22Rv1 (cell line): ENCODE measurements at regions not wholly inside any gene's neighbourhood (a gene's known extent, or its start where the extent isn't known, plus 50 kb on each side); places are given as distances from the start of the nearest gene placed in this dataset.
A peak's percentile ranks its signal among the peaks of the same experiment; 100 is the strongest.

Source experiments
- H3K27ac ChIP-seq: fragments of 450-650 bp; 2 replicates; pipeline ENCODE4 v1.5.1; 2017
- CTCF ChIP-seq: fragments of 450-650 bp; IDR thresholded peaks from 2 replicates; pipeline ENCODE4 v1.5.1; 2017; ENCODE audit warnings: mild to moderate bottlenecking
- ZFX ChIP-seq: fragments of 450-650 bp; IDR thresholded peaks from 2 replicates; pipeline ENCODE4 v1.6.1; 2017; ENCODE audit warnings: antibody characterized with exemption, borderline replicate concordance

- H3K27ac ChIP-seq, result no peak overlapping the region
- TF ChIP-seq ZFX (no peak), CTCF (no peak)
These were observed 169.5 kb upstream of the CENPW start for GRCh38 chr6:126170433-126170832.

GRCh38 chr6:126170978-126171382 lies 168.9 kb upstream of the CENPW start:
- no peak for TF ChIP-seq ZFX
- peak; percentile 80 for TF ChIP-seq CTCF
- no peak overlapping the region for H3K27ac ChIP-seq

DNA sequence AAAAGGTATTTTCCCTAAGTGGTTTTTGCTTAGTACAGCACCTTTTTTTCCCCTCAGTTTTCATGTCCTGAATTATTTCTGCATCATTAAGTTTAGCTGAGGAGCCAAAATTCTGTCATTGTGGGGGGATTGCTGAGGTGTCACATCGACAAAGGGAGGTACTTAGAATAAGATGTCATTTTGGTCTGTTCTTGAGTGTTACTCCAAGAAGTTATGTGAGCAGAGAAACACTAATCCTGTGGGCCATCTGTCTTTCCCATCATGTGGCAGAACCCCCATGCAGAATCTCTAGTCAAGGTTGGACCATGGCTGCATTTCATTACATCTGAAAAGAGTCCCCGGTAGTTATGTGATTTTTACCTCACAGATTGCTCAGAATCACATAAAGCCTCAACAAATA lies 167.8 kb upstream of the CENPW start:
- no peak overlapping the region for H3K27ac ChIP-seq
- TF ChIP-seq ZFX, result no peak
- TF ChIP-seq CTCF, result no peak

DNA sequence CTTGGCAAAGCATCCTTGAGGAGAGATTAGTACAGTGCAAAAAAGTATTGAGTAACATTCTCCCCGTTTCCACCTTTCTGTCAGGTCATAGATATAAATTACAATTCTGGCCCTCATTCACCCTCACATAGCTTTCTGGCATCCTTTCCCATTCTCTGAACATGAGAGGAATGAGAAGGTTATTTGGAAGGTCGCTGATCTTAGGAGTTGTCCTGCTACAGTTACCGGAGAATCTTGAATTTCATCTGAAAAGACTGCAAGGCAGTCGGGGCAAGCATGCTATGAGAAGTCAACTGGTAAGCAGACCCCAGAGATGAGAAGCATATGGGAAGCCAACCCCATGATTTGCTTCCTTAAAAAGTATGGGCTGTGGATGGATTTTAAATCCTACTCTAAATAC lies 166.7 kb upstream of the CENPW start:
- no peak overlapping the region for H3K27ac ChIP-seq
- TF ChIP-seq CTCF, result no peak
- TF ChIP-seq ZFX, result no peak

DNA sequence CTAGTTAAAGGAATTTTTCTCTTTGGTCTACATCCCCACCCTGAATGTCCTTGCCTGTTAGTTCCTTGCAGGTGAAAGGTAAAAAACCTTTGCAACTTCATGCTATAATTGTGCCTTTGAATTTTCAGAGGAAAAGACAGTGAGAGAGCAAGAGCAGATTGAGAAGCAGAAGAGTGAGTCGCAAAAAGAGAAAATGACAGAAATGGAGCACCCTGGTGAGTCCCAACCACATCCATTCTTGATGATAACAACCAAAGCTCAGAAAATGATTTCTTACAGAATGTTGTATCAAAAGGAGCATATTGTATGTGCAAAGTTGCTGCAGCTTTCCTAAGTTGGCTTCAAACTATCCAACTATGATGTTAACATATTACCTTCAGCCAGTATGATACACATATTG lies 165.2 kb upstream of the CENPW start:
- TF ChIP-seq CTCF (no peak), ZFX (no peak)
- no peak overlapping the region for H3K27ac ChIP-seq

DNA sequence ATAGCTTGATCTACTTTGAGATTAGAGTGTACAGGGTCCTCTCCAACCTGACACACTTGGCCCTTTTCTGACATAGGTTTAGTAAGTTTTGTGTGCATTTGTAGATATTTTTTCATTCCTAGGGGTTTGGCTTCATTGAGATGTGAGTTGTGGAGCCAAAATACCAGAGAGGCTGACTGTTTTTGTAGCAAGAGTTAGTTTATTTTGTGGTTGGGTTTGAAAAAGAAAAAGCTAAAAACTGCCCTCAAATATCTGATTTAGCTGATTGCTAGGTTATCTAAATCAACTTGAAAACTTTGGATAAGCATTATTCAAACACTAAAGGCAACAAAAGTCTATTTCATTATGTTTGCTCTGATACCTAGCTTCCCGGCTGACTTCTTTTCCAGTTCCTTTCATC lies 164.7 kb upstream of the CENPW start:
- TF ChIP-seq ZFX, result no peak
- no peak for TF ChIP-seq CTCF
- H3K27ac ChIP-seq, result no peak overlapping the region

DNA sequence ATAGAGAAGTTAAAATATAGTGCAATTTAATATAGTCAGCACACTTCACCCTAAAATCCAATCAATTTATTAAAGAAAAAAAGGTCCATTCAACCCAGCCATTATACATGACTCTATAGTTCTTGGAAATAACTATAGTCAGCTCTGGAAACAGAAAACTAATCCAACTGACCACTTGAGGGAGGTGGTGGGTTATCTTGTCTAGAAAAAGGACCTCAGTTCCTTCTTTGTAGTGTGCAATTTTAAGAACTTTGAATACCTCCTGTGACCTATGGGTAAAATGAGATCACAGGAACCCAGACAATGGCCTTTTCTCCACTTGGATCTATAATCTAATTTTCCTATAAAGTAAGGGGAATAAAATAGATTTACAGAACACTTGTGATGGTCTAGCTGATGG lies 163.6 kb upstream of the CENPW start:
- TF ChIP-seq ZFX (no peak), CTCF (peak; percentile 25; the same call in 1 of the 2 replicates)
- H3K27ac ChIP-seq, result no peak overlapping the region
